Hepatocyte (in vitro differentiated cells): ENCODE measurements at regions not wholly inside any gene's neighbourhood (a gene's known extent, or its start where the extent isn't known, plus 50 kb on each side); places are given as distances from the start of the nearest gene placed in this dataset.

ENCODE experiments used
- DNase-seq: peaks from one replicate; pipeline ENCODE4 v3.0.0-alpha.2; 2016; ENCODE audit warnings: low spot score
- H2AFZ ChIP-seq: fragments of 200-600 bp; sonication (generic); 2 replicates; pipeline ENCODE4 v1.6.0; 2016; ENCODE audit warnings: antibody characterized with exemption, mild to moderate bottlenecking
- H3K27ac ChIP-seq: fragments of 200-600 bp; sonication (generic); 2 replicates; pipeline ENCODE4 v1.5.1; 2016; ENCODE audit warnings: mild to moderate bottlenecking
- H3K27me3 ChIP-seq: fragments of 200-600 bp; sonication (generic); 2 replicates; pipeline ENCODE4 v1.6.1; 2016
- H3K36me3 ChIP-seq: fragments of 200-600 bp; sonication (generic); replicated peaks from 2 replicates; pipeline ENCODE4 v1.5.1; 2016; ENCODE audit warnings: low read depth; ENCODE audit not compliant: insufficient read depth
- H3K4me1 ChIP-seq: fragments of 200-600 bp; sonication (generic); 2 replicates; pipeline ENCODE4 v1.5.1; 2016; ENCODE audit warnings: mild to moderate bottlenecking, moderate library complexity; ENCODE audit not compliant: insufficient read depth
- H3K4me2 ChIP-seq: fragments of 200-600 bp; sonication (generic); 2 replicates; pipeline ENCODE4 v1.6.0; 2016
- H3K4me3 ChIP-seq: fragments of 200-600 bp; sonication (generic); 2 replicates; pipeline ENCODE4 v1.5.1; 2016; ENCODE audit warnings: mild to moderate bottlenecking
- H3K79me2 ChIP-seq: fragments of 200-600 bp; sonication (generic); 2 replicates; pipeline ENCODE4 v1.6.0; 2017; ENCODE audit warnings: mild to moderate bottlenecking
- H3K9me2 ChIP-seq: fragments of 200-600 bp; sonication (generic); replicated peaks from 2 replicates; pipeline ENCODE4 v1.6.0; 2017; ENCODE audit warnings: mild to moderate bottlenecking; ENCODE audit not compliant: insufficient read depth
- H3K9me3 ChIP-seq: fragments of 200-600 bp; sonication (generic); 2 replicates; pipeline ENCODE4 v1.5.1; 2016; ENCODE audit warnings: low read depth, mild to moderate bottlenecking
- H4K20me1 ChIP-seq: fragments of 200-600 bp; sonication (generic); 2 replicates; pipeline ENCODE4 v1.6.0; 2016; ENCODE audit warnings: mild to moderate bottlenecking; ENCODE audit not compliant: insufficient read depth, poor library complexity, severe bottlenecking
- CTCF ChIP-seq: fragments of 200-600 bp; sonication (generic); IDR thresholded peaks from 2 replicates; pipeline ENCODE4 v1.5.1; 2016; ENCODE audit warnings: antibody characterized with exemption, mild to moderate bottlenecking; ENCODE audit not compliant: poor library complexity
- EZH2 ChIP-seq: fragments of 200-600 bp; sonication (generic); IDR thresholded peaks from 2 replicates; pipeline ENCODE4 v1.6.1; 2016; ENCODE audit warnings: antibody characterized with exemption, mild to moderate bottlenecking, borderline replicate concordance
- EZH2phosphoT487 ChIP-seq: fragments of 200-600 bp; sonication (generic); IDR thresholded peaks from one replicate; pipeline ENCODE4 v1.6.1; 2018; ENCODE audit warnings: antibody characterized with exemption, mild to moderate bottlenecking, low read depth, moderate library complexity; ENCODE audit not compliant: unreplicated experiment, severe bottlenecking
- WGBS: methylation state at CpG from one replicate; pipeline ENCODE4 v1.1.6; 2016; ENCODE audit warnings: low lambda C conversion rate; ENCODE audit errors: missing lambda C conversion rate; 5-methylcytosine and 5-hydroxymethylcytosine counted together

- H3K4me1 ChIP-seq = no peaks in the 10 kb centered on the region
Measured at GRCh38 chr7:1346851-1347250, 112.4 kb downstream of the MICALL2 start.

DNA sequence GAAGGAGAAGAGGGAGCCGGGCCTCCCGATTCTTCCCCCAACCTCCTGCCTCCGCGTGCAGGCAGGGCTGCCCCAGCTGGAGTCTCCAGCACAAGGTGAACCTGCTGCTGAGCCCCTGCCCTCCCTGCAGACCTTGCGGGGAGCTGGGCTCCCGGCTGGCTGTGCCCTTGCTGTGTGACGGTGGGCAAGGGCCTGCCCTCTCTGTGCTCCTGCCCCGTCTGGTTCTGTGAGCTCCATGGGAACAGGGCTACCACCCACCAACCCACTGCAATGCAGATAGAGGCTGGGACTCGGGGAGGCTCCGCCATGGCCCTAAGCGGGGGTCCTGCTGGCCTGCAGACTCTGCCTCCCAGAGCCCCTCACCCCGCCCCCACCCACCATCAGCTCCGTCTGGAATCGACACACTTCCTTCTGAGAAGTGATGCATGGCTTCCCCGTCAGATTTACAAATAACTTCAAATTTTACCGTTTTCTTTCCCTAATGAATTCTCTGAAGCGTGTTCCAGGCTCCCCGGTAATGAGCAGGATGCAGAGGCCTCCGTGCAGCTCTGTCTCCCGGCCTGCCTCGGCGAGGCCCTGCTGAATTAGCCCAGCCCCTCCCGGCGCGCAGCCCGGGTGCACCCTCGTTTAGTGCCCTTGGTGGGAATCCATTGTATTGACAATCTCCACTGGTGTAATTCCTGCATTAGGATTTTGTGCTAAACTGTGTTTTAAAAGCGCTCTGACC is 111.0 kb downstream of the MICALL2 start:
- H3K9me3 ChIP-seq = no peaks in the 10 kb centered on the region
- 78% methylated on average over 23 of the region's 28 CpGs for WGBS
- H3K27ac ChIP-seq = no peak overlapping the region
- H3K4me1 ChIP-seq = no peaks in the 10 kb centered on the region
- H4K20me1 ChIP-seq = no peaks in the 10 kb centered on the region
- no peak for DNase-seq
- H3K9me2 ChIP-seq = no peaks in the 10 kb centered on the region
- no peak overlapping the region for H3K4me3 ChIP-seq
- H3K79me2 ChIP-seq = no peaks in the 10 kb centered on the region
- no peaks in the 10 kb centered on the region for H3K27me3 ChIP-seq
- H3K4me2 ChIP-seq = no peak overlapping the region
- no peaks in the 10 kb centered on the region for H3K36me3 ChIP-seq
- TF ChIP-seq CTCF (no peak), EZH2 (no peak), EZH2phosphoT487 (no peak)
- H2AFZ ChIP-seq = no peak overlapping the region

More at GRCh38 chr7:1346851-1347250, 112.4 kb downstream of the MICALL2 start:
- H3K9me3 ChIP-seq = no peaks in the 10 kb centered on the region
- H2AFZ ChIP-seq = no peak overlapping the region
- H4K20me1 ChIP-seq = no peaks in the 10 kb centered on the region
- H3K27me3 ChIP-seq = no peaks in the 10 kb centered on the region
- H3K4me2 ChIP-seq = no peak overlapping the region
- H3K27ac ChIP-seq = no peak overlapping the region
- H3K4me3 ChIP-seq = no peak overlapping the region
- H3K36me3 ChIP-seq = no peaks in the 10 kb centered on the region
- WGBS = 85% methylated on average over 8 of the region's 12 CpGs
- no peak for TF ChIP-seq CTCF
- no peak for TF ChIP-seq EZH2phosphoT487
- TF ChIP-seq EZH2 = no peak
- no peaks in the 10 kb centered on the region for H3K79me2 ChIP-seq
- no peaks in the 10 kb centered on the region for H3K9me2 ChIP-seq
- no peak for DNase-seq

DNA sequence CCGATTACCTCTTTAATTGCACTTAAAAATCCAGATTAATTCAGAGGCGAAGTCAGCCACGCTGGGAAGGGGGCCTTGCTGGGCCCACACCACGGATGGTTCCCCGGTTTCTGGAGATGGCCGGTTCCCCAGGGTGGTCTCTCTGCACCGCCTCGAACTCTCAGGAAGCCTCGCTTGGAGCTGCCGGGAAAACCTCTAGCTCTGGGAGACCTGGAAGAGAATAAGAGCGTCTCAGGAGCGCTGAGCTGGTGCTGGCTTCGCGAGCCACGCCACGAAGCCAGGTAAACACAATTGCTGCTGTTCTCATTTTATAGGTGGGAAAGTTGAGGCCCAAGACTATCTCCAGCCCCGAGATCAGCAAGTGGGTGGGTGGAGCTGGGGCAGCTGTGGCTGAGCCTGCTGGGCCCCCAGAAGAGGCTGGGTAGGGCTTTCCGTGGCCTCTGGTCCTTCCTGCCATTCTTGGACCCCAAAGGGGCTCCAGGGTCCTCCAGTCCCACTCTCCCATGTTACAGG is 110.4 kb downstream of the MICALL2 start:
- Histone ChIP-seq H3K4me3 (no peak overlapping the region), H3K27ac (no peak overlapping the region), H3K79me2 (no peaks in the 10 kb centered on the region), H2AFZ (no peak overlapping the region), H3K4me2 (no peak overlapping the region), H4K20me1 (no peaks in the 10 kb centered on the region), H3K9me2 (no peaks in the 10 kb centered on the region), H3K36me3 (no peaks in the 10 kb centered on the region), H3K9me3 (no peaks in the 10 kb centered on the region), H3K27me3 (no peaks in the 10 kb centered on the region), H3K4me1 (no peaks in the 10 kb centered on the region)
- TF ChIP-seq EZH2 = no peak
- TF ChIP-seq EZH2phosphoT487 = no peak
- TF ChIP-seq CTCF = no peak
- 92% methylated on average over 17 of the region's 18 CpGs for WGBS
- DNase-seq = no peak
